Activated CD8-positive, alpha-beta memory T cell treated with anti-CD3 and anti-CD28 coated beads for 24 hours (primary cell): ENCODE measurements at regions not wholly inside any gene's neighbourhood (a gene's known extent, or its start where the extent isn't known, plus 50 kb on each side); places are given as distances from the start of the nearest gene placed in this dataset.

Source experiments
- DNase-seq: peaks from one replicate; pipeline ENCODE4 v3.0.0-alpha.2; 2020

- no peak for DNase-seq
These were observed 281.7 kb downstream of the HRH4 start for GRCh38 chr18:24741965-24742724.

GRCh38 chr18:24754583-24755253, 294.3 kb downstream of the HRH4 start:
- DNase-seq, result no peak

DNA sequence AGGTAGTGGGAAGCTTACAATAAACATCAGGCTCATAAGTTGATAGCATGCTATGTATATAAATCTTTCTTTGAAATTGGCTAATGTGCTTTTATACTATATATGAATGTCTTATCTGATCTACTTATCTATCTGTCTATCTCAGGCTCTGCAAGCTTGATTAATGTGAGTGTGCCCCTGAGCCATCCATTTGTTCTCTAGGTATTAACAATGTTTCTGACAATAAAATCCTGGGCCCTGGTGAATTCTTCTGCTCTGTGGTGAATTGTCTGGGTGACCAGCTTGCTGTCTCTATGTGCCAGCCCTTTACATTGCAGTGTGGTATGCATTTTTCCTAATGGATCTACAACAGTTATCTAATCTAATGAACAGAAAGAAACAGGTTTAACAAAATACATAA, 295.9 kb downstream of the HRH4 start:
- no peak for DNase-seq

- no peak for DNase-seq
These were observed 296.7 kb downstream of the HRH4 start for GRCh38 chr18:24757134-24757533.

- DNase-seq, result no peak
These were observed 301.3 kb downstream of the HRH4 start for GRCh38 chr18:24761765-24762164.

DNA sequence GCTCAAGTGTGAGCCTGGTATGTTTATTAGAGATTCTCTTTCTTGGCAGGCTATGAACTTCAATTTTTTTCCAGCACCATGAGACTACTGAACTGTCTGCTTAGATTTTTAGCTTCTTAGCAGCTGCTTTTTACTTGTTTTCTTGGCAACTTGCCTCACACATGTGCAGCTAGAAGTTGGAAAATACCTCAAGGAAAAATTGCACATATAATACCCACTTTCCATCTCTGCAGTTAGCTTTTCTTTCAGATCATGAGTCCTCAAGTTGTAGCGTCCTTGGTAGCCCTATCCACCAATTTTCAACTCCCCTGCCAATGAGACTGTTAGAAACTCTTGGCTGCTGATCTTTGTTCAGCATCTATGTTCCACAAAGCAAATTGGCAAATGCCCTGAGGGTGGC, 302.1 kb downstream of the HRH4 start:
- DNase-seq, result no peak

GRCh38 chr18:24763765-24764513, 303.5 kb downstream of the HRH4 start:
- DNase-seq, result no peak

GRCh38 chr18:24764766-24765165, 304.3 kb downstream of the HRH4 start:
- no peak for DNase-seq

DNA sequence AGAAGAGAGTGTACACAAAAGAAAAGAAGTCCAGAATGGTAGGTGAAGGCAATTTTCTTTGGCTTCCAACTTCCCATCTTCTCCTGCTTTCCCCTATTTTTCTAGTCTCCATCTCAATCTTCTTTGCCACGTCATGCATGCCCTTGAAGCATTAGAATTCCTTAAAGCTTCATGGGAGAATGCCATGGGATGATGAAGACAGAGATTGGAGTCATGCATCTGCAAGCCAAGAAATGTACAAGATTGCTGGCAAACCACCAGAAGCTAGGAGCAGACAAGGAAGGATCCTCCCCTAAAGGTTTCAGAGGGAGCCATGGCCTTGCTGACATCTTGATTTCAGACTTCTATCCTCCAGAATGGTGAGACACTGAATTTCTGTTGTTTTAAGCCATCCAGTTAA, 305.9 kb downstream of the HRH4 start:
- no peak for DNase-seq

GRCh38 chr18:24770311-24771024, 310.0 kb downstream of the HRH4 start:
- DNase-seq, result no peak

GRCh38 chr18:24771300-24771699, 310.9 kb downstream of the HRH4 start:
- no peak for DNase-seq

DNA sequence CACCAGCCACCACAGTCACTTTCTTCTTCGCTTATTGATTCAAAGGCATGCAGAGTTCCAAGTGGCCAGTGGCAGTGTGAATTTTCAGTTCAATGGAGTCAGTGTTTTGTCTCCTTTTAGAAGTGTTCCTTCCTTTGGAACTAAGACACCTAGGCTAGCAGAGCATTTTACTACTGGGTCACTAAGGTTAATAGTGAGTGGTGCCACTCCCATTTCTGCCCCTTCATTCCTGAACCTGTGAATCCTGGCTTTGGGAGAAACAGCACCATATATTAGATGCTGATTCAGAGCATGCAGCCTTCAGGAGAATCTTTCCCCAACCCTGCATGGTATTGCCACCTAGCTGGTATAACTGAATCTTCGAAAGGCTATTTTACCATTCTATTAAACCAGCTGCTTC, 312.7 kb downstream of the HRH4 start:
- DNase-seq, result no peak

DNA sequence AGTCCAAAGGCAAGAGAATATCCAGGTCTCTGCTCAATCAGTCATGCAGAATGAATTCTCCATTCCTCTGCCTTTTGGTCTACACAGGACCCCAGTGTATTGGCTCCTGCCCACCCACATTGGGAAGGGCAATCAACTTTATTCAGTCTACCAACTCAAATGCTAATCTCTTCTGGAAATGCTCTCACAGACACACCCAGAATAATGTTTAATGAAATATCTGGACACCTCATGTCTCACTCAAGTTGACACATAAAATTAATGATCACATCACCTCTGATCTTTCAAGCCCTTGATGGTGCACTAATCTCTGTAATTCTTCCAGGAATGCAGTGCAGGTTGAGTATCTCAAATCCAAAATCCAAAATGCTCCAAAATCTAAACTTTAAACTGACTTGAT, 315.6 kb downstream of the HRH4 start:
- DNase-seq, result no peak

DNA sequence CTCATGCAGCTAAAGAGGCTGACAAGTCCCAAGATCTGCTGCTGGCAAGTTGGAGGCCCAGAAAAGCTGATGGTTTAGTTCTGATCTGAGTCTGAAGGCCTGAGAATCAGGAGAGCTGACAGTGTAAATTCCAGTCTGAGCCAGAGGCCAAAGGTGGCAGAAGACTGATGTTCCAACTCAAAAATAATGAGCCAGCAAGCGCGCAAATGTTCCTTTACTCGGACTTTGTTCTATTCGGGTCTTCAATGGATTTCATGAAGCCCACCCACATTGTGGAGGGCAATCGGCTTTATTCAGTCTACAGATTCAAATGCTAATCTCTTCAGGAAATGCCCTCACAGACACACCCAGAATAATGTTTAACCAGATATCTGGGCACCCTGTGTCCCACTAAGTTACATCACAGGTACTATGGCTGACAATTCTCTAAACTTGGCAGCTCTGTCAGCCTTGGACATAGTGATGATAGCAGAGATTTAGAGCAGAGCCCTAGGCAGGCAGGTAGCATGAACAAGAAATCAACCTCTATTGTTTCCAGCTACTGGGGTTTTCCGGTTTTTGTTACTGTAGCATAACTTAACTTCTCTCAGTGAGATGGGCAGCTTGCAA, 318.5 kb downstream of the HRH4 start:
- DNase-seq, result no peak

- no peak for DNase-seq
These were observed 322.1 kb downstream of the HRH4 start for GRCh38 chr18:24782566-24782965.

DNA sequence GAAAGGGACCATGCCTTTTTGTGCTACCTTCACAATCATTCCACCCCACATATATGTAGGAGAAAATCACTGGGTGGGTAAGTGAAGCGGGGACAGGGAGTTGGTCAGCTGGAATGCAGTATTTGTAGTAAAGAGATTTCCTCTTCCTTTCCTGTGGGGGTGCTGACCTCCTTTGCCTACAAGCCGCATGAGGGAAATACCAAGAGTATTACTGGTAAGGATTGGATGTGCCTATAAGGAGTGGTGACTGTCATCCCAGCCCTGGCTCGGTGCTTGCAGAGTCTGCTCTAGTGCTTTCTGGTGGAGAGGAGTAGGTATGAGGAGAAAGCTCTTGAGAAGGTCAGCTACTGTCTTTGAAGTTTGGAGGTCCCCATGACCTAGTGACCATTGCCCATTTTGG, 324.6 kb downstream of the HRH4 start:
- DNase-seq, result no peak

DNA sequence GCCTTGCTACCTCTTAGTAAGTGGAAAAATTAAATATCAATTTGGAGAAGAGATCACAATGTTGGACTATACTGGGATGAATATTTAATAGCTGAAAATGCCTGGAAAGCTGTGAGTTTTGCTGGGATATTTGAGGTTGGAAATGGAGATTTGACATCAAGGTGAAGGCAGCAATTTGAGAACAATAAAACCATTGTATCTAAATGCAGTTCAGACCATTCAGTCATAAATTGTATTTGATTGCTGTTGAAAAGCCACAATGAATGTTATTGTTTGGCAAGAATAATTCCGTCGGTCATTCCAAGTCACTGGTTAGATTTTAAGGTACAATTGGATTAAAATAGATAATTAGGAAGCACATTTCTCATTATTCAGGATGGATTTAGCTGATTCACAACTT, 325.6 kb downstream of the HRH4 start:
- DNase-seq, result no peak

DNA sequence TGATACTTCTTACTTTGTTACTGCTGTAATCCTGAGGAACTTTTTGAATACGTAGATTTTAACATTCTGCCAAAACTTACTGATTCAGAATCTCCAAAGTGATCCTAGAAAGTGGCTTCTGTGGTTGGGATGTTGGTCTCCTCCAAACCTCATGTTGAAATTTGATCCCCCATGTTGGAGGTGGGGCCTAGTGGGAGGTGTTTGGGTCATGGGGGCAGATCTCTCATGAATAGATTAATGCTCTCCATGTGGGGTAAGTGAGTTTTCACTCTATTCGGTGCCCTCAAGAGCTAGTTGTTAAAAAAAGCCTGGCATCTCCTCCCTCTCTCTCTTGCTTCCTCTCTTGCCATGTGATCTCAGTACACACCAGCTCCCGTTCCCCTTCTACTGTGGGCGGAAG, 329.9 kb downstream of the HRH4 start:
- no peak for DNase-seq

DNA sequence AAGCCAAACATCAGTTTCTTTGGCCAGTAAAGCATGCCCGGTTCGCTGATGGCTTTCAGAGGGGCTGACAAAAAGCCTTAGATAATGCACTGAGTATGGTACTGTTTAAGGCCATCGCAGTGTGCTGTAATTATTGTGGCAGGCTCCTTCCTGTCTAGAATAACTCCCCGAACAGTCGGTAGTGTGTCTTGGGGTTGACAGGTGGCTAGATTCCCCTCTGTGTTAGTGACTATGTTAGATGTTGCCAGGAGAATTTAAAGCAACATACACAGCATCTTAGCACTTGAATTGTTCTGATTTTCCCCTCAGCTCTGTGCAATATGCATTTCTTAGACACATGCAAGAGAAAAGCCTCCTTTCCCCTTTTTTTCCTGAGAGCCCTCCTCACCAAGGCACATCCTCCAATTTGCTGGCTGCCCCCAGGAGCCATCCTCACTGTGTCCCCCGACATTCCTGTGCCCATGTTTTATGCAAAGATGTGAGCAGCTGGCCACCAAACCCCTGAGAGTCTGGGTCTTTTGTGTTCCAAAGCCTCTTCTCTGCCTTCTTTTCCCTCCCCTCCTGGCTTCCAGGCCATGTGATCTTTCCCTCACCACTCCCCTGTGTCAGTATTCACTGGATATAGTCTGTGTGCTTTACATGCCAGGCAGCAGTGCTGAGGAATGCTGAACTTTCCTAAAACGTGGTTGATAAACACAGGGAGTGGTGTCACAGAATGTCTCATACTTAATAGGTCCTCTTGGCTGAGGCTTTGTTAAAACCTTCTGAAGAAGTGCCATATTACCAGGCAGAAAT, 331.5 kb downstream of the HRH4 start:
- DNase-seq, result no peak

DNA sequence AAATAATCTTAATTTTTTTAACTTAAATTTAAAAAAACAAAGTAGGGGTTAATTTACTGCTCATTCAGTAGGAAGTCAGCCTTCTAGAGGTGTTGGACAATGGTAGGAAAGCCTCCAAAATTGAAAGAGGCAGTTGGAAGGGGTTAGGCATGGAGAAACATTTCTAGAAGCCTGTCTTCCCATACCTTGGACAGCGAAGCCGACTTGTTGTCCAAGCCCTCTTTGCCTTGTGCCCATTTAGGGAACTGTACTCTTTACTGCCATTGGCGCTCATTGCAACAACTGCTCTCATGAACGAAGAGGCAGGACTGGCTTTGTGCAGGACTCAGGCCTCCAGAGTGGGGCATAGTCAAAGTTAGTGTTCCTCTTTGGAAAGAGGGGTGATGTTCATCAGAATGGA, 333.3 kb downstream of the HRH4 start:
- DNase-seq, result no peak

DNA sequence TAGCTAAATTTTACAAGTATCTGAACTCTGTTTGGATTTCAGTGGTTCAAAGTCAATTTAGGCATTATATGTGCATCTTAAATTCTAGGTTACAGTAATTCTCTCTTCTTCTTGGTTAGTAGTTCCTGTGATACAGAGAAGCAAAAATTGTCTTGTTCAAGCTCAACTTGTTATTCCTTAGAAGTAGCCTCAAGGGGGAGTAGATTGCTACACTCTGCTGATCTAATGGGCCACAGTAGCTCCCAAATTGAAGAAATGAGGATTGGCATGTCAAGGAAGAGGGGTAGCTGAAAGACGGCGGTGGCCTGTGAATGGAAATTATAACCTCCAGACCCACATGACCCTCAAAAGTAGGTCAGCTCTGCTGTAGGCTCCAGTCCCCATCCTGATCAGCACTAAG, 334.7 kb downstream of the HRH4 start:
- DNase-seq, result no peak

- DNase-seq, result no peak
These were observed 337.5 kb downstream of the HRH4 start for GRCh38 chr18:24797981-24798380.
